ENCODE measurements at regions not wholly inside any gene's neighbourhood (a gene's known extent, or its start where the extent isn't known, plus 50 kb on each side); places are given as distances from the start of the nearest gene placed in this dataset.
"Not testable (repeated sequence)": the region's sequence is repeated elsewhere in the genome, so short reads cannot be mapped to it uniquely, and the experiment has no call there.

DNA sequence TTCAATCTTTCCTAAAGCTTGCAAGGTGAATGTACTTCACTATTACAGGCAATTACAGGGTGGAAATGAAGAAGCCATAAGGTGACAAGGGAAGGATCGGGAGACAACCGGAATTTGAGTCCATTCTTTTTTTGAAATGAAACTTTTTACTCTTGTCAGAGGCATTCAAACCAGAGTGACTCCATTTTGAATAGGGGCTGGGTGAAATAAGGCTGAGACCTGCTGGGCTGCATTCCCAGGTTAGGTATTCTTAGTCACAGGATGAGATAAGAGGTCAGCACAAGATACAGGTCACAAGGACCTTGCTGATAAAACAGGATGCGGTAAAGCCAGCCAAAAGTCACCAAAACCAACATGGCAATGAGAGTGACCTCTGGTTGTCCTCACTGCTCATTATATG is 363.3 kb downstream of the TYW1 start:
- DNase-seq (ENCODE audit: low read depth), result no peak

DNA sequence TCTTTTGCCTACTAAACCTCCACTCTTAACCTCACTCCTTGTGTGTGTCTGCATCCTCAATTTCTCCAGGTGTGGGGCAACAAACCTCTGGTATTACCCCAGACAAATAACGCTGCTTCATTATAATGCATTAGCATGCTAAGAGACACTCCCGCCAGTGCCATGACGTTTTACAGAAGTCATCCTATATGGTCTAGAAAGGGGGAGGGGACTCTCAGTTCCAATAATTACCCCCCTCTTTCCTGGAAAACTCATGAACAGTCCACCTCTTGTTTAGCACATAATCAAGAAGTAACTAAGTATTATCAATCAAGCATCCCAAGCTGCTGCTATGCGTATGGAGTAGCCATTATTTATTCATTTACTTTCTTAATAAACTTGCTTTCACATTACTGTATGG is 364.5 kb downstream of the TYW1 start:
- DNase-seq (ENCODE audit: low read depth), result no peak

DNA sequence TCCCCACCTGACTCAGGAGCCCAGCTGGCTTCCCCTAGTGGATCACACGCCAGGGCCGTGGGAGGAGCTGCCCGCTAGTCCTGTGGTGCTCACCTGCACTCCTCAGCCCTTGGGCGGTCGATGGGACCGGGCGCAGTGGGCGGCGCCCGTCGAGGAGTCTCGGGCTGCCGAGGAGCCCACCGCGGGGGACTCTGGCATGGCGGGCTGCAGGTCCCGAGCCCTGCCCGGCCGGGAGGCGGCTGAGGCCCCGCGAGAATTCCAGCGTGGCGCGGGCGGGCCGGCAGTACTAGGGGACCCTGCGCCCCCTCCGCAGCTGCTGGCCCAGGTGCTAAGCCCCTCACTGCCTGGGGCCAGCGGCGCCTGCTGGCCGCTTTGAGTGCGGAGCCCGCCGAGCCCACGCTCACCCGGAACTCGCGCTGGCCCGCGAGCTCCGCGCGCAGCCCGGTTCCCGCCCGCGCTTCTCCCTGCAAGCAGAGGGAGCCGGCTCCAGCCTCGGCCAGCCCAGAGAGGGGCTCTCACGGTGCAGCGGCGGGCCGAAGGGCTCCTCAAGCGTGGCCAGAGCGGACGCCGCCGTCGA is 367.9 kb downstream of the TYW1 start:
- DNase-seq (ENCODE audit: low read depth), result no peak

DNA sequence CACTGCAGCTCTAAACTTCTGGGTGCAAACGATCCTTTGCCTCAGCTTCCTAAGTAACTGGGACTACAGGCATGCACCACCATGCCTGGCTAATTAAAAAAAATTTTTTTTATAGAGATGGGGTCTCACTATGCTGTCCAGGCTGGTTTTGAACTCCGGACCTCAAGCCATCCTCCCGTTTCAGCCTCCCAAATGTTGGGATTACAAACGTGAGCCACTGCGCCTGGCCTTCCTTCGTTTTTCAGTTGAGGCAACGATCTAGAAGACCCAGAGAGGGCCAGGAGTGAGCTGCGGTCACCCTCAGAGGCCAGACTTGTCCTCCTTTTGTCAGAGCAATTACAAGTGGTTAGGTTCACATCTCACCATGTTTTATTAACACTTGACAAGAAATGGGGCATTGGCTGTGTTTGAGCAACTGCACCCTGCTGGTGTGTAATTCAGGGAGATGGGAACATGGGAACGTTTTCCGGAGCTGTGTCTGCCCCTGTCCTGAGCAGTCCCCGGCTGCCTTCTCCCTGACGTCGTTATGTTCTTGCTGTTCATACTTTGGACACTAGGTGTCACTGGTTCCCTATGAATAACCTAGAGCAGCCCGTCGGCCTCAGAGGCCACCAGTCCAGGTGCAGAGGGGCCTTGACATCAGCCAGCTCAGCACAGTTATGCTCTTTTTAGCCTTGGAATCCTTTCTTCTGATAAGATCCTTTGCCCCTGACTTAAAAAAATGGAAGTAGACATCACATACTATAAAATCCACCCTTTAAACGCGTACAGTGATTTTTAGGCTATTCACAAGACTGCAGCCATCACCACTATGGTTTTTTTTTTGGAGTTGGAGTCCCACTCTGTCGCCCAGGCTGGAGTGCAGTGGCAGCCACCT is 375.0 kb downstream of the TYW1 start:
- DNase-seq (ENCODE audit: low read depth), result peak; percentile 34

DNA sequence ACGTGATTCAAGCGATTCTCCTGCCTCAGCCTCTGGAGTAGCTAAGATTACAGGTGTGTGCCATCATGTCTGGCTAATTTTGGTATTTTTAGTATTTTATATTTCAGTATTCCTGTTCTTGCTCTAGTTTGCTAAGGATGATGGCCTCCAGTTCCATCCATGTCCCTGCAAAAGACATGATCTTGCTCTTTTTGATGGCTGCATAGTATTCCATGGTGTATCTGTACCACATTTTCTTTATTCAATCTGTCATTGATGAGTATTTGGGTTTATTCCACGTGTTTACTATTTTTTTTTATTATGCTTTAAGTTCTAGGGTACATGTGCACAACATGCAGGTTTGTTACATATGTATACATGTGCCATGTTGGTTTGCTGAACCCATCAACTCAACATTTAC is 376.8 kb downstream of the TYW1 start:
- DNase-seq (ENCODE audit: low read depth), result not testable (repeated sequence)

DNA sequence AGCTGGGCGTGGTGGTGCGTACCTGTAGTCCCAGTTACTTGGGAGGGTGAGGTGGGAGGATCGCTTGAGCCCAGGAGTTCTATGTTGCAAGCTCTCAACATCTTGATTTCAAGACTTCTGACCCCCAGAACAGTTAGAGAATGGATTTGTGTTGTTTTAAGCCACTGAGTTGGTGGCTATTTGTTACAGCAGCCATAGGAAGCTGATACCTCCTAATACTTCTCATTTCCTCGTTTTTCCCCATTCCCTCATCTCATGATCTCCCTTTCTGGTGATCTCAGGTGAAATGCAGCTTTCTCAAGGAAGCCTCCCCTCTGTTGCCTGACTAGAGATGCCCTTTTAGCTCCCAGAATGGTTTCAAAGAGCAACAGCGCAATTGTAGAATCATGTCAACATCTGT is 378.8 kb downstream of the TYW1 start:
- no peak for DNase-seq (ENCODE audit: low read depth)

DNA sequence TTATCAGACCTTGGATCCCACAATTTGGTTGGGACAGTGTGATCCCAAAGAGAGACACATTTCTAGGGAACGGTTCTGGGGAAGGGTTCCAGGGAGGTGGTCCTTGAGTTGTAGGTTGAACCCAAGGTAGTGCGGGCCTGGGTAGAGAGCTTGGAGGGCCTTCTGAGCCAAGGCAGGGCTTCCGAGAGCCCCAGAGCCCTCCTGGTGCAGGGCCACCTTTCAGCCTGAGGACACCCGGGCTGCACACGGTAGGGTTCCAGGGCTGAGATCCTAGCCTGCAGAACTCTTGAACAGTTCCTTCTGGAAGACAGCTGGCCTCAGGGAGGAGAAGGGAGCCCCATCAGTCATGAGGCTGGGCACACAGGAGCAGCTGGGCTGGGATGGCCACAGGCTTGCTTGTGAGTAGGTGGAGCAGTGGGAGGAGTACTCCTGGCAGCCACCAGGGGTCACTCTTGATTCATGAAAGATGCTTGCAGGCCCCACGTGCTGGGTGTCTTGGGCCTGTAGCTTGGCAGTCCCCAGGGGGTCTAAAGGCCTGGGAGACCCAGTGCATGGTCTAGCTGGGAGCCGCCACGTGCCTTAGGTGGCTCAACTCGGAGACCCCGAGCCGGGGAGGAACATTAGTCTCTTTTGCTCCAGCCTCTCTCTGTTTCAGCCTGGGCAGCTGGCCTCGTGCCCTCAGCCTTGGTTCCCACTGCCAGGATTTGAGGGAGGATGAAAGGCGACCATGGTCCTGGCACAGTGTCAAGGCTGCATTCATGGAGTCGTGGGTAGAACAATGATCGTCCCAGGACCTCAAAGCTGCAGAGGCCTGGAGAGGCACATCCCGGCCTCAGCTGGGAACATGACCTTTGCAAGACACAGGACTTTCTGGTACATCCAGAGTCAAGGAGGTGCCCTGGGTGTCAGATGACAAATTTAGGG is 381.6 kb downstream of the TYW1 start:
- peak; percentile 45 for DNase-seq (ENCODE audit: low read depth)

DNA sequence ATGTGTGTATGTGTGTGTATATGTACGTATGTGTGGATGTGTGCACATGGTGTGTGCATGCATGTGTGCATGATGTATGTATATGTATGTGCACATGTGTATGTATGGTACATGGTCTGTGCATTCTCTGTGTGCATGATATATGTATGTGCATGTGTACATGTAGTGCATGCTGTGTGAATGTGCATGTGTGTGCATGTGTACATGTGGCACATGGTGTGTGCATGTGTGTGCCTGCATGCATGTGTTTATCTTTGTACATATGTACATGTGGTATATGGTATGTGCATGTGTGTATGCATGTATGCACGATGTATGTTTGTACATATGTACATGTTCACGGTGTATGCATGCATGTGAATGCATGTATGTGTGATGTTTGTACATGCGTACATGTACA is 383.7 kb downstream of the TYW1 start:
- no peak for DNase-seq (ENCODE audit: low read depth)

DNA sequence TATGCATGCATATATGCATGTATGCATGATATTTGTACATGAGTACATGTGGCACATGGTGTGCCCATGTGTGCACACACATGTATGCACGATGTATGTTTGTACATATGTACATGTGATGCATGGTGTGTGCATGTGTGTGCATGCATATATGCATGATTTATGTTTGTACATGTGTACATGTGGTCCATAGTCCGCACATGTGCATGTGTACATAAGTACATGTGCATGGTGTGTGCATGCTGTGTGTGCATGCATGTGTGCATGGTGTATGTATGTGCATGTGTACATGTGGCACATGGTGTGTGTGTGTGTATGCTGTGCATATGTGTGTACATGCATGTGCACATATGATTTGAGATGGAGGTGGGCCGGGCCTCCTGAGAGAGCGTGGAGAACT is 384.2 kb downstream of the TYW1 start:
- no peak for DNase-seq (ENCODE audit: low read depth)

DNA sequence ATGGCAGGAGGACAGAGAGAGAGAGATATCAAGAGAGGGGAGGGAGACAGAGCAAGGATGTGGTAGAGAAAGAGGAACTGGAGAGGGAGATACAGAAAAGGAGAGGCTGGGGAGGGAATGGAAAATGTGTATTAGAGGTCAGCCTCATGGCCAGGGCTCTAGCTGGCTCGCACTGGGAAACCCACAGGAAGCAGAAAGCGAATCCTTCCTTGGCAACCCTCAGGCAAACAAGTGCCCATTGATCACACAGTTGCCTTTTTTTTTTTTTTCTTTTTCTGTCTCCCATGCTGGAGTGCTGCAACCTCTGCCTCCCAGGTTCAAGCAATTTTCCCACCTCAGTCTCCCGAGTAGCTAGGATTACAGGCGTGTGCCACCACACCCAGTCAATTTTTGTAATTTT is 391.2 kb downstream of the TYW1 start:
- no peak for DNase-seq (ENCODE audit: low read depth)

DNA sequence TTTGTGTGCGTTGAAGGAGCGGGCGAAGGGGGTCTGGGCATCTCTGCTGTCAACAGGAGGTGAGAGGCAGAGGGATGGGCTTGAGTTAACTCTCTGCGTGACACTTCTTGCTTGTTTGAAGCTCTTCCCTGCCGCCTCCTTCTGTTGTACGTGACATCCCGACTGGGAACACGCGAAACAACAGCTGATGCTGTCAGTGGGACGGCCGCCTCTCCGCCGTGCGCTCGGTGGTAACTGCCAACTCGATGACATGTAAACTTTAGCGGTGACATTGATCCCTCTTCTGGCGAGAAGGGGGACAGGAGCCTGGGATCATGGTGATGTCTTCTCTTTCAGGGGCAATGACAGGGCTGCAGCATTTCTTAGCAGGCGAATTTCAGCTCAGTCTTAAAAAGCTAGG is 394.5 kb downstream of the TYW1 start:
- no peak for DNase-seq (ENCODE audit: low read depth)

DNA sequence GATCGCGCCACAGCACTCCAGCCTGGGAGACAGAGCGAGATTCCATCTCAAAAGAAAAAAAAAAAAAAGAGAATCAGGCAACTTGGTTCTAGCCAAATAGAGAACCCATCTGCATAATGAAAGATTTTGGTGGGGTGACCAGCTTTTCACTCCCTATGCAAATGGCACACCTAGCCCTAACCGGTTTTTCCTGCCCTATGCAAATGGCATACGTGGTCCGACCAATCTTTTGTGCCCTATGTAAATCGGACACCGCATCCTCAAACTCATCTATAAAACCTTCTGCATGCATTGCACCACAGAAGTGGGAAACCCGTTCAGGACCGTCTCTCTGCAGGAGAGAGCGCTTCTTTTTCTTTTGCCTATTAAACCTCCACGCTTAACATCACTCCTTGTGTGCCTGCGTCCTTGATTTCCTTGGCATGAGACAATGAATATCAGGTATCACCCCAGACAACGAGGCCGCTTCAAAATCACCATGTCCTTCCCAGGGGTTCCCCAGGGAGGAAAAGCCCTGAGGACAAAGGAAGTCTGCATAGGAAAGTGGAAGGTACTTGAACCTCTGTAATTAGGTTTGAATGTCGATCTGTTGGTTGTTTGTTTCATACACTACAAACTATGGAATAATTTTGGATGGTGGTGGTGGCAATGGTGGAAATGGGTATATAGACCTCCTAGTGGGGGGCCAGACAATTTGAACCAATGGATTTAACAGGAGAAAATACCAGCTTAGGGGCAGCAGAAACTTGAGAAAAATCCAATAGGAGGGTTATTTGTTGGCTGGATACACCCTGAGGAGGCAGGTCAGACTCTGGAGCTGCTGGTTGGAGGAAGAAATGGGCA is 396.2 kb downstream of the TYW1 start:
- DNase-seq (ENCODE audit: low read depth), result no peak

DNA sequence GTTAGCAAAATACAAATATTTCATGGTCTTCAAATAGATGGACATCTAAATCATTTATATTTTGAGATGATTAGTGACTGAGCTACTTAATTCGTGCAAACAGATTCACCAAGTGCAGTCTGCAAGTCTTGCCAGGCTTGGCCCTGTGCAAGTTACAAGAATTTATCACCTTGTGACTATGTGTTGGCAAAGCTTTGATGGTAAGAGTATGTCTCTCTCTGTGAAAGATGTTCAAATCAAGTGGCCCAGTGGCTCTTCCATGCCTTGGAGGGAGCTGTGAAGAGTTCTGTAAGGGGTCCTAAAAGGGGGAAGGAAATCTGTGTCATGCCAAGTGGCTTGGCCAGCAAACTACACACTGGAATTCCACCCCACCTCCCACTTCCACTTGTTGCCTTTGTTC is 397.3 kb downstream of the TYW1 start:
- no peak for DNase-seq (ENCODE audit: low read depth)

DNA sequence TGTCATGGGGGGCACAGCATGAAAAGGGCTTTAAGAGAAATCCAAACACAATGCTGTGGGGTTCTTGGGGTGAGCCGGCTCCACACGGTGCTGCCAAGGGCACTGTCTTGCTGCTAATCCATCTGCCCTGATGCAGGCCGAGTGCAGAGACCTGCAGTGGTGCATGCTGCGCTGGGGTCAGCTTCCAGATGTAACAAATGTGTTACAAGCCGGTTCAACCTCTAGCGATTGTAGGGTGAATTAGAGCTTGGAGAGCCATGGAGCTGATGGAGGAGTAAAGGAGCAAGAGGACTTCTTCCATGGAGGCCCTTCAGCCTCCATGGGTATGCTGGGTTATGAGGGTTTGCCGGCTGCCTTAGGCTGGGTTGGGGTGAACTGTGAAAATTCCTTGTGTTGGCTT is 402.3 kb downstream of the TYW1 start:
- no peak for DNase-seq (ENCODE audit: low read depth)

DNA sequence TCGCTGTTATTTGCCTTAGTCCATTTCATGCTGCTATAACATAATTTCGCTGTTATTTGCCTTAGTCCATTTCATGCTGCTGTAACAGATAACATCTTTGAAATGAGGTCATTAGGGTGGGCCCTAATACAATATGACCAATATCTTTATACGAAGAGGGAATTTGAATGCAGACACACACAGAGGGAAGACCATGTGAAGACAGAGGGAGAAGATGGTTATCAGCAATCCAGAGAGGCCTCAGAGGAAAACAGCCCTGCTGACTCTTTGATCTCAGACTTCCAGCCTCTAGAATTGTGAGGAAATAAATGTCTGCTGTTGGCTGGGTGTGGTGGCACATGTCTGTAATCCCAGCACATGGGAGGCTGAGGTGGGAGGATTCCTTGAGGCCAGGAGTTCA is 404.9 kb downstream of the TYW1 start:
- DNase-seq (ENCODE audit: low read depth), result no peak

DNA sequence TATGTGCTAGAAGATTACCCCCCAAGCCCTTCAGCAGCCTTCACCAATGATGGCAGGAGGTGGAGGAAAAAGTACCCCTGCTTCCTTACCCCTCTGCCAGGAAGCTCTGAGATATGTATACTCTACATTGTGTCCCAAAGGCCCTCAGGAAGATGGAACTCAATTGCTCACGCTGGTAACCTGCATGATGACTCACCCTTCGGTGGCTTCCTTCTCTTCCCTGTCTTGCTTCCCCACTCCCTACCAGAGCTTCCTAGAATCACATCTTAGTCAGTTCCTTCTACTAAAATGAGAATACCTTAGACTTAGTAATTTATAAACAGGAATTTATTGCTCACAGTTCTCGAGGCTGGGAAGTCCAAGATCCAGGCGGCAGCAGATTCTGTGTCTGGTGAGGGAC is 405.6 kb downstream of the TYW1 start:
- DNase-seq (ENCODE audit: low read depth), result no peak

DNA sequence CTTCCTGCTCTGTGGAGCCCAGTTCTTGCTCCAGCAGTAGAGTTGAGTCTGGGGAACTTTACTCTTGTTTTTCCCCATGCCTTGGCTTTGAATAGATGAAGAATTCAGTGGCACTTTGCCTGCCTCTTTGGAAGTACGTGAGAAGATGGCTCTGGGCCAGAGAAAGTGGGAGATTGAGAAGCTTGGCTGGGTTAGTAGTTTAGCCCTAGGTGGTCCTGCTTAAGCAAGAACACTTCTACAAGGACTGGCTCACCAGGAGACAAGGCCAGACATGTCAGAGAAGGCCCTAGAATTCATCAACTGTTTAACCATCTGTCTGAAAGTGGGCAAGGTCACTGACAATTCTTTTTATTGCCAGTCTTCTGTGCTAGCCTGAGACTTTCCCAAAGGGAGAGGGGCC is 410.3 kb downstream of the TYW1 start:
- DNase-seq (ENCODE audit: low read depth), result no peak

DNA sequence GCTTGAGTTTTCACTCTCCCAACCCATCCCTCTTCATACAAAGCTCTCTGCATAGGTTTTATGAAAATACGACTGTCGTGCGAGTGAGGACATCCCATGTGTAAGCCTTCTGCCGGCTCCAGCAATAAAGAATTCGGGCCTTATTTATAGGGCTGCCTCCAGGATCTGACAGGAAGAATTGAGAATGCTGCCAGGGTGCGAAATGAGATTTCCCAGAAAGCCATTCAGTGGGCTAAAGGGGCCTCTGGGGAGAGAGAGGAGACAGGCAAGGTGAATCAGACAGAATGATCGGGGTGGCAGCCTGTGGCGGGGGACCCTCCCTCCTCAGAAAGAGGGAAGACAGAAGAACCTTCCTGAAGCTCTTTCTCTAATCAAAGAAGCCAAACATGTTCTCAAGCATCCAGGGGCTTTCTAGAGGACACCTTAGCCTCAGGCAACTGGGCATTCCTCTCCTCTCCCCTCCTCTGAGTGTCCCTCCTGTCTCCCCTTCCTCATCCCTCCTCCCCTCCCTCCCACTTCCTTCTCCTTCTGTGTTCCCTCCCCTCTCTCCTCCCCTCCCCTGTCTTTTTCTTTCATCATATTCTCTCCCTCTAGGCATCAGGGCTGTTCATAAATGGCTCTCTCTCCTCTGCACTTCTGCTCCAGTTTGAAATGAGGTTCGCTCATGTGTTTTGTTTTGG is 410.9 kb downstream of the TYW1 start:
- DNase-seq (ENCODE audit: low read depth), result no peak

DNA sequence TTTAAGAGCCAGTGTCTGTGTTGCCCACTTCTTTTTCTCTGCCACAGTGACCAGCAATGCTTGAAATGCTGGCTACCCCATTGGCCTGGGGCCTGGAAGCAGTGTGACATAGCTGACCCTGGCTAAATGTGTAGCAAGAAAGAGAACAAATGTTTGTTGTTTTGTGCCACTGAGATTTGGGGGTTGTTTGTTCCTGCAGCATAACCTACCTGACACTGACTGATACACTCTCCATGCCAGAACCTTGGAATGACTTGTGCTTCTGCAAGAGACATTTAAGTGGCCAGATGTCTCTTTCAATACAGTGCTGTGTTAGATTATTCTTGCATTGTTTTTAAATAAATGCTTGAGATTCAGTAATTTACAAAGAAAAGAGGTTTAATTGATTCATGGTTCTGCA is 411.5 kb downstream of the TYW1 start:
- no peak for DNase-seq (ENCODE audit: low read depth)

DNA sequence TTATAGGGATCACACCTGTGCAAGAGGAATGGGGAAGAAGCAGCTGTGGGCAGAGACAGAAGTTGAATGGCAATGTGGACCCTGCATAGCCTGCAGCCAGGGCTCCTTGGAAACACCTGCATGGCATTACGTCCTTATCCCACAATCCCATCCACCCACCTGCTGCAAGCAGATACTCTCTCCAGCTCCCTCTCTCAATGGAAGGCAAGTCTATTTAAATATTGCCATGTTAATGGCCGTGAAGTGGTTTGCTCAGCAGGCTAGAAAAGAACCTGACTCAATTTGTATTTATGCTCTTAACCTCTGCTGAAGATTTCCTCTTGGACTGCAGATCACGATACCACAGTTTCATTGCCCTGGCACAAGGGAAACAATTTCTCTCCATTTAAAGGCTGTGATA is 417.0 kb downstream of the TYW1 start:
- no peak for DNase-seq (ENCODE audit: low read depth)

DNA sequence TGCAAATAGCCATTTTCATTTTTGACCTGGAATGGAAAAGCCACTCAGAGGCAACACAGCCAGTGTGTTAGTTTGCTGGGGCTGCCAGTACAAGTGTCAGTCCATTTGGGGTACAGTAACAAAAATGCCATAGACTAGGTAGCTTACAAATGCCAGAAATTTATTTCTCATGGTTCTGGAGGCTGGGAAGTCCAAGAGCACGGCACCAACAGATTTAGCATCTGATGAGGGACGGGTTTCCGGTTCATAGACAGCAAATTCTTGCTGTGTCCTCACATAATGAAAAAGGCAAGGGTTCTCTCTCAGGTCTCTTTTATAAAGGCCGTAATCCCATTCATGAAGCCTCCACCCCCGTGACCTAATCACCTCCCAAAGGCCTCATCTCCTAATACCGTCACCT is 418.2 kb downstream of the TYW1 start:
- DNase-seq (ENCODE audit: low read depth), result no peak
